Coronary artery (tissue), 2 donors: ENCODE measurements at regions not wholly inside any gene's neighbourhood (a gene's known extent, or its start where the extent isn't known, plus 50 kb on each side); places are given as distances from the start of the nearest gene placed in this dataset.

Experiments used
- DNase-seq: peaks from one replicate; pipeline ENCODE4 v3.0.0-alpha.2; 2017; ENCODE audit warnings: low spot score
- H3K27ac ChIP-seq, 2 donors: fragments of 200-600 bp; sonication (generic); one replicate each; pipeline ENCODE4 v1.5.1; 2016 to 2019
- H3K4me3 ChIP-seq: fragments of 200-600 bp; sonication (generic); 2 replicates; pipeline ENCODE4 v1.5.1; 2016; ENCODE audit warnings: mild to moderate bottlenecking, moderate library complexity
- CTCF ChIP-seq: fragments of 200-600 bp; sonication (generic); IDR thresholded peaks from one replicate; pipeline ENCODE4 v1.5.1; 2019; ENCODE audit warnings: antibody characterized with exemption

GRCh38 chr14:55893705-55894104 lies 224.5 kb upstream of the PELI2 start:
- no peak for TF ChIP-seq CTCF
- Histone ChIP-seq H3K27ac (no peak overlapping the region), H3K4me3 (no peak overlapping the region)
- DNase-seq, result no peak

- Histone ChIP-seq H3K4me3 (no peak overlapping the region), H3K27ac (no peak overlapping the region)
- DNase-seq, result no peak
- no peak for TF ChIP-seq CTCF
Measured at GRCh38 chr14:55897031-55897430, 221.2 kb upstream of the PELI2 start.

GRCh38 chr14:55898938-55899337 lies 219.3 kb upstream of the PELI2 start:
- DNase-seq, result no peak
- no peak for TF ChIP-seq CTCF
- H3K27ac ChIP-seq, result no peak overlapping the region
- H3K4me3 ChIP-seq, result no peak overlapping the region

- no peak for DNase-seq
- Histone ChIP-seq H3K4me3 (no peak overlapping the region), H3K27ac (no peak overlapping the region)
- TF ChIP-seq CTCF, result no peak
Measured at GRCh38 chr14:55899531-55899930, 218.7 kb upstream of the PELI2 start.

- DNase-seq, result no peak
- Histone ChIP-seq H3K4me3 (no peak overlapping the region), H3K27ac (no peak overlapping the region)
- no peak for TF ChIP-seq CTCF
Measured at GRCh38 chr14:55900749-55901148, 217.5 kb upstream of the PELI2 start.

GRCh38 chr14:55901291-55901690 lies 216.9 kb upstream of the PELI2 start:
- H3K4me3 ChIP-seq, result no peak overlapping the region
- H3K27ac ChIP-seq, result no peak overlapping the region
- no peak for DNase-seq
- no peak for TF ChIP-seq CTCF

- no peak overlapping the region for H3K27ac ChIP-seq
- H3K4me3 ChIP-seq, result no peak overlapping the region
- TF ChIP-seq CTCF, result no peak
- no peak for DNase-seq
Measured at GRCh38 chr14:55902241-55902640, 216.0 kb upstream of the PELI2 start.
